Sigmoid colon (tissue), 6 donors: ENCODE measurements at regions not wholly inside any gene's neighbourhood (a gene's known extent, or its start where the extent isn't known, plus 50 kb on each side); places are given as distances from the start of the nearest gene placed in this dataset.

ENCODE experiments used
- DNase-seq: peaks from one replicate; pipeline ENCODE4 v3.0.0-alpha.2; 2019
- H3K27ac ChIP-seq, 4 donors: fragments of 200-600 bp; sonication (generic); one replicate each; pipeline ENCODE4 v1.5.1; 2016 to 2019; ENCODE audit warnings: mild to moderate bottlenecking in 1 of 4
- H3K27me3 ChIP-seq, 3 donors: fragments of 200-600 bp; sonication (generic); one replicate each; pipeline ENCODE4 v1.5.1; 2019; ENCODE audit warnings: mild to moderate bottlenecking in 1 of 3
- H3K36me3 ChIP-seq, 4 donors: fragments of 200-600 bp; sonication (generic); one replicate each; pipeline ENCODE4 v1.5.1; 2016 to 2019
- H3K4me1 ChIP-seq, 4 donors: fragments of 200-600 bp; sonication (generic); one replicate each; pipeline ENCODE4 v1.5.1; 2017 to 2019
- H3K4me3 ChIP-seq, 4 donors: fragments of 200-600 bp; sonication (generic); one replicate each; pipeline ENCODE4 v1.5.1; 2017 to 2019; ENCODE audit warnings: mild to moderate bottlenecking in 2 of 4, moderate library complexity in 1 of 4
- H3K9me3 ChIP-seq, 4 donors: fragments of 200-600 bp in 3 of 4; sonication (generic) in 3 of 4; one replicate each; pipeline versions ENCODE4 v1.5.1 to v1.6.1; 2013 to 2019
- EP300 ChIP-seq, 4 donors: sonication (generic); formaldehyde crosslinking; IDR thresholded peaks; one replicate each; pipeline ENCODE4 v1.6.1; 2017; ENCODE audit warnings: antibody characterized with exemption in 4 of 4
- POLR2A ChIP-seq, 2 donors: fragments of 450-650 bp; IDR thresholded peaks; one replicate each; pipeline ENCODE4 v1.6.1; 2016; ENCODE audit warnings: antibody characterized with exemption in 2 of 2, mild to moderate bottlenecking in 2 of 2, moderate library complexity in 2 of 2
- POLR2AphosphoS5 ChIP-seq, 4 donors: sonication (generic); formaldehyde crosslinking; IDR thresholded peaks; one replicate each; pipeline ENCODE4 v1.6.1; 2017; ENCODE audit warnings: antibody characterized with exemption in 4 of 4
- WGBS, 2 donors: extraction: QIAGEN DNeasy Blood & Tissue Kit; methylation state at CpG; one replicate each; pipeline ENCODE4 v1.1.7; 2013; 5-methylcytosine and 5-hydroxymethylcytosine counted together
- intact Hi-C: fragments of 100-400 bp; cut with DNase I; formaldehyde crosslinking; loops from one replicate; pipeline ENCODE4 v1.15.1; 2023
- TF ChIP-seq, protein P1 (sequence below), 4 experiments: fragments of 450-650 bp in 3 of 4; fragments of 200-600 bp in 1 of 4; IDR thresholded peaks; one replicate each; pipeline ENCODE4 v1.5.1; 2016 to 2019; ENCODE audit warnings: antibody characterized with exemption in 4 of 4, mild to moderate bottlenecking in 3 of 4, moderate library complexity in 2 of 4
- donor health status: healthy with polysubstance abuse.
- donor health status: healthy.

GRCh38 chr10:21150166-21150565 is 253.1 kb upstream of the NEBL start:
- Histone ChIP-seq H3K27ac (no peak overlapping the region), H3K36me3 (no peaks in the 10 kb centered on the region), H3K4me1 (no peaks in the 10 kb centered on the region), H3K4me3 (no peak overlapping the region), H3K9me3 (no peaks in the 10 kb centered on the region), H3K27me3 (no peaks in the 10 kb centered on the region)
- no peak for DNase-seq
- intact Hi-C loops, result no loop called here
- TF ChIP-seq EP300 (IDR thresholded peaks at IDR 0.05) (no peak), POLR2A (IDR thresholded peaks at IDR 0.05) (no peak), POLR2AphosphoS5 (IDR thresholded peaks at IDR 0.05) (no peak)
- TF ChIP-seq, protein P1, sequence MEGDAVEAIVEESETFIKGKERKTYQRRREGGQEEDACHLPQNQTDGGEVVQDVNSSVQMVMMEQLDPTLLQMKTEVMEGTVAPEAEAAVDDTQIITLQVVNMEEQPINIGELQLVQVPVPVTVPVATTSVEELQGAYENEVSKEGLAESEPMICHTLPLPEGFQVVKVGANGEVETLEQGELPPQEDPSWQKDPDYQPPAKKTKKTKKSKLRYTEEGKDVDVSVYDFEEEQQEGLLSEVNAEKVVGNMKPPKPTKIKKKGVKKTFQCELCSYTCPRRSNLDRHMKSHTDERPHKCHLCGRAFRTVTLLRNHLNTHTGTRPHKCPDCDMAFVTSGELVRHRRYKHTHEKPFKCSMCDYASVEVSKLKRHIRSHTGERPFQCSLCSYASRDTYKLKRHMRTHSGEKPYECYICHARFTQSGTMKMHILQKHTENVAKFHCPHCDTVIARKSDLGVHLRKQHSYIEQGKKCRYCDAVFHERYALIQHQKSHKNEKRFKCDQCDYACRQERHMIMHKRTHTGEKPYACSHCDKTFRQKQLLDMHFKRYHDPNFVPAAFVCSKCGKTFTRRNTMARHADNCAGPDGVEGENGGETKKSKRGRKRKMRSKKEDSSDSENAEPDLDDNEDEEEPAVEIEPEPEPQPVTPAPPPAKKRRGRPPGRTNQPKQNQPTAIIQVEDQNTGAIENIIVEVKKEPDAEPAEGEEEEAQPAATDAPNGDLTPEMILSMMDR (IDR thresholded peaks at IDR 0.05), result no peak
- WGBS, 2 donors, result 64 to 70% methylated on average over 5 of the region's 5 CpGs

- no peak overlapping the region for H3K27ac ChIP-seq
- WGBS, 2 donors, result 79% methylated on average over 1 of the region's 1 CpG
- H3K36me3 ChIP-seq, result no peaks in the 10 kb centered on the region
- H3K4me3 ChIP-seq, result no peak overlapping the region
- no peak for DNase-seq
- TF ChIP-seq EP300 (IDR thresholded peaks at IDR 0.05) (no peak), POLR2A (IDR thresholded peaks at IDR 0.05) (no peak), POLR2AphosphoS5 (IDR thresholded peaks at IDR 0.05) (no peak)
- TF ChIP-seq, protein P1 (IDR thresholded peaks at IDR 0.05), result no peak
- no peaks in the 10 kb centered on the region for H3K4me1 ChIP-seq
- H3K27me3 ChIP-seq, result no peaks in the 10 kb centered on the region
- H3K9me3 ChIP-seq, result no peaks in the 10 kb centered on the region
- intact Hi-C loops, result no loop called here
These were observed 249.3 kb upstream of the NEBL start for GRCh38 chr10:21146436-21146789.

DNA sequence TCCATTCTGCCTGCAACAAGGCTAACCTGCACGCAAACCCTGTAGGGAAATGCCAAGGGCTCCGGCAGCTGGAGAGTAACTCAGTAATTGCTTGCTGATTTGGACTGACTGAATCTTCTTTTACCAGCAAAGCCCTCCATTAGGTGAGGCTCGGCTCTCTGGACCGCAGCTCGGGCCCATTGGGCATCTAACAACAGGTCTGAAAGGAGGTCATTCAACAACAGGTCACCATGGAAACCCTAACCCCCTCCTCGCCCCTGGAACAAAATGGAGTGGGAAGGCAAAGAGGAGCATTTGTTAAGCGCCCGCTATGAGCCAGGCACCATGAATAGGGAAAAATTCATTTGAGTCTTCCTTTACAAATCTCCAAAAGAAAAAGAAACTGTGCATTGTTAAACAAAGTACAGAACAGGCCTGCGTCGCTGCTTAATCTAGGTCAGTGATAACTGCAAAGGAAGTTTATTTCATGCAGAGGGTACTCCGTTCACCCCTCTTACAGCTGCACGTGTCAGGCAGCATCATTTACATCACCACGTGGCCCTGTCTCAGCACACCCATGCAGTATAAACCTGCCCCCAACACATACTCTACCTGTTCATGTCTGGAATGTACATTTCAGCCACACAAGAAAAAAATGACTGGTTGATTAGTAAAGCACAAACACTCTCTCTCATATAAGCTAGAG is 248.8 kb upstream of the NEBL start:
- no peak for TF ChIP-seq POLR2AphosphoS5 (IDR thresholded peaks at IDR 0.05)
- no peak for TF ChIP-seq EP300 (IDR thresholded peaks at IDR 0.05)
- TF ChIP-seq POLR2A (IDR thresholded peaks at IDR 0.05), result no peak
- TF ChIP-seq, protein P1 (IDR thresholded peaks at IDR 0.05), result no peak
- WGBS, 2 donors, result 74 to 86% methylated on average over 13 of the region's 13 CpGs

GRCh38 chr10:21144047-21144446 is 246.9 kb upstream of the NEBL start:
- intact Hi-C loops, result no loop called here
- 92 to 93% methylated on average over 3 of the region's 3 CpGs for WGBS, 2 donors
- Histone ChIP-seq H3K27ac (no peak overlapping the region), H3K4me1 (no peaks in the 10 kb centered on the region), H3K36me3 (no peaks in the 10 kb centered on the region), H3K27me3 (no peaks in the 10 kb centered on the region), H3K4me3 (no peak overlapping the region), H3K9me3 (no peaks in the 10 kb centered on the region)
- TF ChIP-seq POLR2A (IDR thresholded peaks at IDR 0.05) (no peak), POLR2AphosphoS5 (IDR thresholded peaks at IDR 0.05) (no peak), EP300 (IDR thresholded peaks at IDR 0.05) (no peak)
- TF ChIP-seq, protein P1 (IDR thresholded peaks at IDR 0.05), result no peak
- no peak for DNase-seq

More for the DNA sequence above, 248.8 kb upstream of the NEBL start:
- H3K4me3 ChIP-seq, result no peak overlapping the region
- H3K9me3 ChIP-seq, result no peaks in the 10 kb centered on the region
- H3K4me1 ChIP-seq, result no peaks in the 10 kb centered on the region
- no peak for DNase-seq
- no peaks in the 10 kb centered on the region for H3K27me3 ChIP-seq
- H3K27ac ChIP-seq, result no peak overlapping the region
- H3K36me3 ChIP-seq, result no peaks in the 10 kb centered on the region
- intact Hi-C loops, result no loop called here

- no peak overlapping the region for H3K27ac ChIP-seq
- no peaks in the 10 kb centered on the region for H3K27me3 ChIP-seq
- DNase-seq, result no peak
- TF ChIP-seq POLR2AphosphoS5 (IDR thresholded peaks at IDR 0.05) (no peak), POLR2A (IDR thresholded peaks at IDR 0.05) (no peak), EP300 (IDR thresholded peaks at IDR 0.05) (no peak)
- TF ChIP-seq, protein P1 (IDR thresholded peaks at IDR 0.05), result no peak
- no peaks in the 10 kb centered on the region for H3K9me3 ChIP-seq
- intact Hi-C loops, result no loop called here
- WGBS, 2 donors, result 82 to 90% methylated on average over 2 of the region's 2 CpGs
- H3K4me1 ChIP-seq, result no peaks in the 10 kb centered on the region
- no peak overlapping the region for H3K4me3 ChIP-seq
- H3K36me3 ChIP-seq, result no peaks in the 10 kb centered on the region
These were observed 244.9 kb upstream of the NEBL start for GRCh38 chr10:21141946-21142492.
